SHP77 treated with DMSO at 0.1 percent for 48 hours (cell line): ENCODE measurements at regions not wholly inside any gene's neighbourhood (a gene's known extent, or its start where the extent isn't known, plus 50 kb on each side); places are given as distances from the start of the nearest gene placed in this dataset.
"Not testable (repeated sequence)": the region's sequence is repeated elsewhere in the genome, so short reads cannot be mapped to it uniquely, and the experiment has no call there.

ENCODE experiments used
- DNase-seq: peaks from one replicate; lab custom pipeline; 2025; lab: John Stamatoyannopoulos, UW

GRCh38 chr13:54709546-54709945 is 1680.9 kb downstream of the OLFM4 start:
- DNase-seq = no peak

- DNase-seq = no peak
These were observed 1705.0 kb downstream of the OLFM4 start for GRCh38 chr13:54733639-54734038.

DNA sequence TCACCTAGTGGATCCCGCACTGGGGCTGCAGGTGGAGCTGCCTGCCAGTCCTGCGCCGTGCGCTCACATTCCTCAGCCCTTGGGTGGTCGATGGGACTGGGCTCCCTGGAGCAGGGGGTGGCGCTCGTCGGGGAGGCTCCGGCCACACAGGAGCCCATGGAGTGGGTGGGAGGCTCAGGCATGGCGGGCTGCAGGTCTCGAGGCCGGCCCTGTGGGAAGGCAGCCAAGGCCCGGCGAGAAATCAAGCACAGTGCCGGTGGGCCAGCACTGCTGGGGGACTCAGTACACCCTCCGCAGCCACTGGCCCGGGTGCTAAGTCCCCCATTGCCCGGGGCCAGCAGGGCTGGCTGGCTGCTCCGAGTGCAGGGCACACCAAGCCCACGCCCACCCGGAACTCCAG is 1708.6 kb downstream of the OLFM4 start:
- not testable (repeated sequence) for DNase-seq

DNA sequence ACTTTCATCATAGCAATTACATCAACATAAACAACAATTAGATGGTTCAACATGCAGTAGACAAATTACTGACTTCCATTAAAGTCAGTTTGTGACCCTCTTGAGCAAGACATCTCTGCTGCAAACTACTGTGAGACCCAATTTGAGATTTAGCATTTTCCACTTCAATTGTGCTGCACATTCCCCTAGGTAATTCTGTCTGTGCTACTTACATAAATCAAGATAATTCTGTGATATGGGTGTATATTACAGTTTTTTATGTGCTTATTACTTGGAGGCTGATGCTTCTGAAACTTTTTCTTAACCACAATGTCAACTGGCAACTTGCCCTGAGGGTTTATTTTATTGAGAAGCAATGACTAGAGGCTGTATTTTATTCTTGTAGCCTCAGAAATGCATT is 1714.4 kb downstream of the OLFM4 start:
- no peak for DNase-seq

DNA sequence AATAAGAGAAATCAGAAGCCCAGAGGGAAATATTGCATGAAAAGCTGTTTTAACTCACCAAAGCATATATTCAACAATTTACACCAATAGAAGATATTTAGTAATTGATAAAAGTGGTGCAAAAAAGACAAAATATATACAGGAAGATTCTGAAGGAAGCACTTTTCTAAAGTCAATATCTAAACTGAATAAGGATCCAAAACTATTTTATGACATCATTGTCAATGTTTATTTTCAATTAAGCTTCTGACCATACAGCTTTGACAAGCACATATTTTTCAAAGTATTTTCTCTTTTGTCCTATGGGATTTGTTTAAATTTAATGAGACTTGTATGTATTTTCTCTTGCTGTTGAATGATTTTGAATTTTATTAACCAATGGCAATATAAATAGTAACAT is 1716.1 kb downstream of the OLFM4 start:
- no peak for DNase-seq

DNA sequence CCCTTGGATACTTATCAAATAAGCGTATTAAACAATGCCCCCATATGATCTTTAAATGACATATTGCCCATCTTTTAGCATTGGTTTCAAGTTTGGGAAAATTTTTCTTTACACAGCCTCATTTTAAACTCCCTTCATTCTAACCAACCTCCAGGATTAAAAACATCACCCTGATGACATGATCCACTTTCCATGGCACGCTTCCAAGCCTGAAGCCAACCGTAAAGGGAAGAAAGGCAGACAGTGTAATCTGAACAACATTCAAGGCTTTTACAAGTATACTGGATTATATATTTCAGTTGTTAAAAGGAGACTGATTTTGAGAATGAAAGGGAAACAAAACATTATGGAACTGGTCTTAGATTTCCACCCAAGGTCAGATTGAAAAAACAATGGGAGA is 1721.9 kb downstream of the OLFM4 start:
- DNase-seq = no peak

DNA sequence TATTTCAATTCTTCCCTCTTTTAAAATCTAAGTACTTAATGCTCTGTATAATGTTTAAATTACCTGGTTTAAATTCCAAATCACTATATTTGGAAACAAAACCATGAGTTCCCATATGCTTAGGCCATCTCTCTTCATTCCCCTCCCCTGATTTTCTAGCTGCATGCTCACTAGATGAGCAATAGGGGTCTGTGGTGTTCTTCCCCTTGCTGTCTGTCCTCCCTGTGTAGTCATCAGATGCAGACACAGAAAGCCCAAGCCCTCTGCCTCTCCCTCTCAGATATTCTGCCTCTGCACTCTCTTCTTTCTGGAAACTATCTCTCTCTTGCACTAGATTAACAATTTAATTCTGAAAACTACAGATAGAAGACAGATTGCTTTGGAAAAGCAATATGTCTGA is 1730.2 kb downstream of the OLFM4 start:
- no peak for DNase-seq

DNA sequence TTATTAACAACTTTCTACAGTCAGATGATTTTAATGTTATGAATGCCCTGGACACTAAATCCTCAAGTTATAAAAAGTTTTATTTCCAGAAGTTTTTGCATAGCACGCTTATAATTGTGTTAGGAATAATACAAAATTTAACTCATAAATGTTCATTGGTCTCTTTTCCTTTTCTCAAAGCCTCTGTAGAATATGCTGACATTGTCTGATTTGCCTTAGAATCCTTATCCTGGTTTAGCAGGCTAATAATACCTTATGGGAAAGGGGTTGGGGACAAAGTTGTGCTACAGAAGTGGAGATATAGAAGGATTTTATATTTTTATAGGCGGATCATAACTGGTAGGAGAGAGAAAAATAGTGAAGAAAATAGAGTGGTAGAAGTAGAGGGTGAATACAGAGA is 1739.6 kb downstream of the OLFM4 start:
- DNase-seq = no peak

DNA sequence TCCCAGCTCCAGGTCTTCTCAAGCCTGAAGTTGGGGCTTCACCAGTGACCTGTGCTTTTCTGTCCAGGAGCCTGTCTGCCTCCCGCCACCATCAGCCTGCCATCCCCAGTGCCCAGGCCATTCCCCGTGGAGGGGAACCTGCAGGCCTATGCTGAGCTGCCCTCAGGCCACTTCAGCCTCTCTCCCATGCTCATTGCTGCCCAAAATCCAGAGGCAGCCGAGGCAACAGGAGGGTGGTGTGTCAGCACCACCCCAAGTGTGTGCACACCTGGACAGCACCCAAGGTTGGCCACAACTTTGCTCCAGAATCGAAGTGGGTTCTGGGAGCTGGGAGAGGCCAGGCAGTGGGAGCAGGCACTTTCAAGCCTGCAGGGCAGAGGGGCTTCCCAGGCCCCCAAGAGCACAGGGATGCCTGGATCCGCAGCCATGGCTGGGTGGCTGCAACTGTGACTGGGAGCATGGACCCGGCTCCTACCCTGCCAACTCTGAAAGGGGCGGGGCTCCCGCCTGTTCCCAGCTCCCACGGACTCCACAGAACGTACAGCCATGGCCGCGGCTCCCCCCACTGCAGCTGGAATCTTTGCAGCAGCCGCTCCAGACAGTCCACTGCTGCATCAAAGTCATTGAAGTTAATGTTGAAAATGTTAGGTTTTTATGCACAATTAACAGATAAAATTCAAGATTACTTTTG is 1747.0 kb downstream of the OLFM4 start:
- no peak for DNase-seq

DNA sequence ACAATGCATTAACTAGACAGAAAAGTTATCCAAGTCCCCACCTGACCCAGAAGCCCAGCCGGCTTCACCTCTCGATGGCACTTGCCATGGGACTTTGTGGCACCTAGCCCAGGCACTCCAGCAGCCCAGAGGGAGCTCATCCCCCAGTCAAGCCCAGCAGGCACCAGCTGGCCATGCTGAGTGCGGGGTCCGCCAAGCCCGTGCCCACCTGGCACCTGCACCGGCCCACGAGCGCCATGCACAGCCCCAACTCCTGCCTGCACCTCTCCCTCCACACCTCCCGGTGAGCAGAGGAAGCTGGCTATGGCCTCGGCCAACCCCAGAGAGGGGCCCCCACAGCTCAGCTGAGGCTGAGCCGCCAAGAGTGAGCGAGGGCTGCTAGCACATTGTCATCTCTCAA is 1759.1 kb downstream of the OLFM4 start:
- DNase-seq = no peak

DNA sequence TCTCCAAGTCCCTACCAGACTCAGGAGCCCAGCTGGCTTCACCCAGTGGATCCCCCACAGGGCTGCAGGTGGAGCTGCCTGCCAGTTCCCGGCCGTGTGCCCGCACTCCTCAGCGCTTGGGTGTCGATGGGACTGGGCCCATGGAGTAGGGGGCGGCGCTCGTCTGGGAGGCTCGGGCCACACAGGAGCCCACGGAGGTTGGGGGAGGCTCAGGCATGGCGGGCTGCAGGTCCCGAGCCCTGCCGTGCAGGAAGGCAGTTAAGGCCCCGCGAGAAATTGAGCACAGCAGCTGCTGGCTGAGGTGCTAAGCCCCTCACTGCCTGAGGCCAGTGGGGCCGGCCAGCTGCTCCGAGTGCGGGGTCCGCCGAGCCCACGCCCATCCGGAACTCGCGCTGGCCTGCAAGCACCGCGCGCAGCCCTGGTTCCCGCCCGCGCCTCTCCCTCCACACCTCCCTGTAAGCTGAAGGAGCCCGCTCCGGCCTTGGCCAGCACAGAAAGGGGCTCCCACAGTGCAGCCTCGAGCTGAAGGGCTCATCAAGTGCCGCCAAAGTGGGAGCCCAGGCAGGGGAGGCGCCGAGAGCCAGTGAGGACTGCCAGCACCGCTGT is 1771.1 kb downstream of the OLFM4 start:
- no peak for DNase-seq

DNA sequence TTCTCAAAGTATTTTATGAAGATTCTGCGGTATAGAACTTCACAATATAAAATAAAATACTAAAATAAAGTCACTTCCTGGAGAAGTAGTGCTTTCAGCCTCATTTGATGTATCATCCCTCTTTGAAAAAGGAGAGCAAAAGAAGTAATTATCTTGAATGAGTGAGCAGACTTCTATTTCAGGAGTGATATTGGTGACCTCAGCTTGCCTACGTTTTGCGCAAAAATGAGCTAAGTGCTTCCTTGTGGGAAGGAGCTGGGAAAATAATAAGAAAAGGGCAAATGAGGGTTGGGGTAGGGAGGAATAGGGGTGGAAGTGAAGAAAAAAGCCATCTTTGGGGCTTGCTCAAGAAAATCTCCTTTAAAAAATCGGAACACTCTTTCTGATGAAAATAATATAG is 1773.6 kb downstream of the OLFM4 start:
- no peak for DNase-seq

DNA sequence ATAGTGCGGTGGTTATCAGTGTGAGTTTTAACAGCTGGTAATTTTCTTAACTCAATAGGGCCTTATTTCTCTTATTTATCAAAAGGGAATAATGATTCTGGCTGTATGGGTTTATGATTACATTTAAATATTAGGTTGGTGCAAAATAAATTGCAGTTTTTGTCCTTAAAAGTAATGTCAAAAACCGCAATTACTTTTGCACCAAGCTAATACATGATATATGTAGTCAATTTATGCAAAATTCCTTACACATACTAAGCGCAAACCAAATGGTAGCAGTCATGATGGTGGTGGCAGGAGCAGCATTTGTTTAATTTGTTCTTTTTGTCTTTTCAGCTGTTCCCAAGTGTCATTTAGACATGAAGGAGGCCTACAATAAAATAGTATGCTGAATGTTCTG is 1777.1 kb downstream of the OLFM4 start:
- no peak for DNase-seq

- DNase-seq = peak; percentile 37
These were observed 1793.4 kb downstream of the OLFM4 start for GRCh38 chr13:54821938-54822470.

GRCh38 chr13:54829391-54830068 is 1800.9 kb downstream of the OLFM4 start:
- DNase-seq = not testable (repeated sequence)

GRCh38 chr13:54836273-54836672 is 1807.7 kb downstream of the OLFM4 start:
- no peak for DNase-seq

DNA sequence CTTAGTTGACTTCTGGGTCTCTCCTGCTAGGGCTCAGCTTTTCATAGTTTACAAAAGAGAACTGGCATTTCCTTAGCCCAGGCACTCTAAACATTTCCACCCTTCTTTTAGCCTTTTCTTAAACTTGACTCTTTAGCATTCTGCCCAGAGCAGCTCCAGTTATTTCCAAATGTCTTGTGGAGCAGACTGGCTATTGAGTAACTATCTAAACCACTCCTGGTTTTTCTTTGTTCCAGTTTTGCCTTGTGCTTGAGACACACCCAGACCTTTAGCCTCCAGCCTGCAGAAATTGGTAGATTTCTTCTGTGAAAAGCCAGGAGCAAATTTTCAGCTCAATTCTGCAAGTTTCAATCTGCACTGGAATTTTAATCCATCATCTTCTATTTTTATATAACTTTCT is 1813.1 kb downstream of the OLFM4 start:
- no peak for DNase-seq

GRCh38 chr13:54845351-54845965 is 1816.8 kb downstream of the OLFM4 start:
- no peak for DNase-seq

GRCh38 chr13:54852831-54853230 is 1824.2 kb downstream of the OLFM4 start:
- DNase-seq = no peak

GRCh38 chr13:54859827-54860226 is 1831.2 kb downstream of the OLFM4 start:
- no peak for DNase-seq

- no peak for DNase-seq
These were observed 1846.5 kb downstream of the OLFM4 start for GRCh38 chr13:54875111-54875510.

- DNase-seq = no peak
These were observed 1850.4 kb downstream of the OLFM4 start for GRCh38 chr13:54879036-54879435.

DNA sequence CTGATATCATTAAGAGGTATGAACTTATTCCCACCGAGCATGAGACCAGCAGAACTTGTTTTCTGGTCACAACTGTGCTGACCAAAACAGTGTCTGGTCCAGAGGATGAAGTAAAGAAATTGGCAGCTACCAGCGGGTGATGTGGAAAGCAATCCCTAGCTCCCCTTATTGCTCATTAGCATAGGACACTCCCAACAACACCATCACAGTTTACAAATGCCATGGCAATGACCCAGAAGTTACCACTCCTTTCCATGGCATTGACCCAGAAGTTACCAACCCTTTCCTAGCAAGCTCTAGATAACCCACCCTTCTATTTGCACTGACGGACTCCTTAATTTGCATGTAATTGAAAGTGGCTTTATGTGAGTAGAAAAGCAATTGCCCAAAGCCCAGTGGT is 1856.1 kb downstream of the OLFM4 start:
- no peak for DNase-seq
